ENCODE measurements at regions not wholly inside any gene's neighbourhood (a gene's known extent, or its start where the extent isn't known, plus 50 kb on each side); places are given as distances from the start of the nearest gene placed in this dataset.
A peak's percentile ranks its signal among the peaks of the same experiment; 100 is the strongest.
"Not testable (repeated sequence)": the region's sequence is repeated elsewhere in the genome, so short reads cannot be mapped to it uniquely, and the experiment has no call there.

- DNase-seq (no peak), ATAC-seq (peak; percentile 65)
Observed at GRCh38 chr6:118719351-118720124, 68.1 kb upstream of the CEP85L start.

- no peak for DNase-seq
- ATAC-seq: no peak
Observed at GRCh38 chr6:118718903-118719302, 67.5 kb upstream of the CEP85L start.

- ATAC-seq (no peak), DNase-seq (no peak)
Observed at GRCh38 chr6:118718297-118718696, 66.9 kb upstream of the CEP85L start.

GRCh38 chr6:118717106-118717505 lies 65.7 kb upstream of the CEP85L start:
- ATAC-seq (no peak), DNase-seq (no peak)

- not testable (repeated sequence) for DNase-seq, ATAC-seq
Observed at GRCh38 chr6:118715907-118716306, 64.5 kb upstream of the CEP85L start.

- ATAC-seq (no peak), DNase-seq (no peak)
Observed at GRCh38 chr6:118715376-118715775, 64.0 kb upstream of the CEP85L start.

GRCh38 chr6:118714756-118715155 lies 63.4 kb upstream of the CEP85L start:
- no peak for DNase-seq
- ATAC-seq: no peak

- ATAC-seq: peak; percentile 53
- DNase-seq: no peak
Observed at GRCh38 chr6:118712969-118713368, 61.6 kb upstream of the CEP85L start.

- no peak for DNase-seq
- no peak for ATAC-seq
Observed at GRCh38 chr6:118710616-118711015, 59.2 kb upstream of the CEP85L start.

GRCh38 chr6:118709859-118710350 lies 58.5 kb upstream of the CEP85L start:
- peak; percentile 90 for ATAC-seq
- peak; percentile 72 for DNase-seq

- ATAC-seq: no peak
- DNase-seq: no peak
Observed at GRCh38 chr6:118708744-118709143, 57.4 kb upstream of the CEP85L start.

- DNase-seq (no peak), ATAC-seq (no peak)
Observed at GRCh38 chr6:118708055-118708454, 56.7 kb upstream of the CEP85L start.

GRCh38 chr6:118706702-118707101 lies 55.3 kb upstream of the CEP85L start:
- ATAC-seq: no peak

GRCh38 chr6:118705544-118706491 lies 54.4 kb upstream of the CEP85L start:
- DNase-seq: peak; percentile 46
- ATAC-seq: peak; percentile 53

More at GRCh38 chr6:118706702-118707101, 55.3 kb upstream of the CEP85L start:
- DNase-seq: no peak

GRCh38 chr6:118704915-118705314 lies 53.5 kb upstream of the CEP85L start:
- ATAC-seq: no peak
- DNase-seq: no peak

GRCh38 chr6:118701260-118701659 lies 49.9 kb upstream of the CEP85L start:
- ATAC-seq, DNase-seq: not testable (repeated sequence)

Data from stimulated activated naive CD8-positive, alpha-beta T cell treated with anti-CD3 and anti-CD28 coated beads, Interleukin-15, Interleukin-2, amounts not matched to agents 100 U/mL and 50 U/mL, for 24 hours (primary cell).